ENCODE measurements at regions not wholly inside any gene's neighbourhood (a gene's known extent, or its start where the extent isn't known, plus 50 kb on each side); places are given as distances from the start of the nearest gene placed in this dataset.

GRCh38 chr4:62912531-62912930, 1496.7 kb downstream of the TECRL start:
- TF ChIP-seq POLR2A (IDR thresholded peaks at IDR 0.05): no peak
- TF ChIP-seq, protein P1, sequence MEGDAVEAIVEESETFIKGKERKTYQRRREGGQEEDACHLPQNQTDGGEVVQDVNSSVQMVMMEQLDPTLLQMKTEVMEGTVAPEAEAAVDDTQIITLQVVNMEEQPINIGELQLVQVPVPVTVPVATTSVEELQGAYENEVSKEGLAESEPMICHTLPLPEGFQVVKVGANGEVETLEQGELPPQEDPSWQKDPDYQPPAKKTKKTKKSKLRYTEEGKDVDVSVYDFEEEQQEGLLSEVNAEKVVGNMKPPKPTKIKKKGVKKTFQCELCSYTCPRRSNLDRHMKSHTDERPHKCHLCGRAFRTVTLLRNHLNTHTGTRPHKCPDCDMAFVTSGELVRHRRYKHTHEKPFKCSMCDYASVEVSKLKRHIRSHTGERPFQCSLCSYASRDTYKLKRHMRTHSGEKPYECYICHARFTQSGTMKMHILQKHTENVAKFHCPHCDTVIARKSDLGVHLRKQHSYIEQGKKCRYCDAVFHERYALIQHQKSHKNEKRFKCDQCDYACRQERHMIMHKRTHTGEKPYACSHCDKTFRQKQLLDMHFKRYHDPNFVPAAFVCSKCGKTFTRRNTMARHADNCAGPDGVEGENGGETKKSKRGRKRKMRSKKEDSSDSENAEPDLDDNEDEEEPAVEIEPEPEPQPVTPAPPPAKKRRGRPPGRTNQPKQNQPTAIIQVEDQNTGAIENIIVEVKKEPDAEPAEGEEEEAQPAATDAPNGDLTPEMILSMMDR (IDR thresholded peaks at IDR 0.05): no peak

All from Peyer's patch (tissue), 4 donors.